PFSK-1 (cell line): ENCODE measurements at regions not wholly inside any gene's neighbourhood (a gene's known extent, or its start where the extent isn't known, plus 50 kb on each side); places are given as distances from the start of the nearest gene placed in this dataset.

Experiments
- FOXP2 ChIP-seq: optimal IDR thresholded peaks from 2 replicates; pipeline ENCODE3; 2011; ENCODE audit warnings: borderline replicate concordance, control low read depth, inconsistent platforms; ENCODE audit not compliant: insufficient read depth; ENCODE audit errors: extremely low read length, extremely low read depth
- POLR2AphosphoS5 ChIP-seq: IDR thresholded peaks from 2 replicates; pipeline ENCODE4 v1.6.1; 2012; ENCODE audit warnings: low read depth, mild to moderate bottlenecking, control low read depth, low read length, moderate library complexity
- SIN3A ChIP-seq: IDR thresholded peaks from 2 replicates; pipeline ENCODE4 v1.6.1; 2012; ENCODE audit warnings: mild to moderate bottlenecking, low read length, moderate library complexity, borderline replicate concordance; ENCODE audit not compliant: insufficient read depth
- TAF1 ChIP-seq: IDR thresholded peaks from 2 replicates; pipeline ENCODE4 v1.6.1; 2012; ENCODE audit warnings: low read length, control low read depth, borderline replicate concordance; ENCODE audit not compliant: insufficient read depth
- TF ChIP-seq, protein P1 (sequence below), 2 experiments: IDR thresholded peaks; 2 replicates each; pipeline versions ENCODE4 v1.6.1 to v1.8.0; 2011 to 2012; ENCODE audit warnings: low read depth in 2 of 2, low read length in 2 of 2, control low read depth in 1 of 2, inconsistent platforms in 1 of 2, mild to moderate bottlenecking in 1 of 2, moderate library complexity in 1 of 2; ENCODE audit not compliant: insufficient read depth in 1 of 2

DNA sequence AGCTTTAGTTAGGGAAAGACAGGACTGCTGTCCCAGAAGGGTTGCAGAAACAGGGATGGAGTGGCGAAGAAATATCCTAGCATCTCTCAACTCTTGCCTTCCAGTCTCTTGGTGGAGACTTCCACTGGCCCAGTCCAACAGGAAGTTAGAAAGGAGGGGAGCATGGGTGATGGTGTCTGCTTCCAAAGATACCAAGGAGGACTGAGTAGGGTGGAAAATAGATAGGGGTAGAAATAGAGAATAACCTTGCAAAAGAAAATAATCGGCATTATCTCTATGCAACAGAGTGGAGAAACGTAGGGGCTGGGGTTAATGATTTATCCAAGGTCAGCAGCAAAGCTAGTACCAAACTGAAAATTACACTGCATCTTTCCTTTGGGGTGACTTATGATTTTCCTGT is 242.3 kb downstream of the PSAT1 start:
- no peak for TF ChIP-seq POLR2AphosphoS5
- TF ChIP-seq, protein P1, sequence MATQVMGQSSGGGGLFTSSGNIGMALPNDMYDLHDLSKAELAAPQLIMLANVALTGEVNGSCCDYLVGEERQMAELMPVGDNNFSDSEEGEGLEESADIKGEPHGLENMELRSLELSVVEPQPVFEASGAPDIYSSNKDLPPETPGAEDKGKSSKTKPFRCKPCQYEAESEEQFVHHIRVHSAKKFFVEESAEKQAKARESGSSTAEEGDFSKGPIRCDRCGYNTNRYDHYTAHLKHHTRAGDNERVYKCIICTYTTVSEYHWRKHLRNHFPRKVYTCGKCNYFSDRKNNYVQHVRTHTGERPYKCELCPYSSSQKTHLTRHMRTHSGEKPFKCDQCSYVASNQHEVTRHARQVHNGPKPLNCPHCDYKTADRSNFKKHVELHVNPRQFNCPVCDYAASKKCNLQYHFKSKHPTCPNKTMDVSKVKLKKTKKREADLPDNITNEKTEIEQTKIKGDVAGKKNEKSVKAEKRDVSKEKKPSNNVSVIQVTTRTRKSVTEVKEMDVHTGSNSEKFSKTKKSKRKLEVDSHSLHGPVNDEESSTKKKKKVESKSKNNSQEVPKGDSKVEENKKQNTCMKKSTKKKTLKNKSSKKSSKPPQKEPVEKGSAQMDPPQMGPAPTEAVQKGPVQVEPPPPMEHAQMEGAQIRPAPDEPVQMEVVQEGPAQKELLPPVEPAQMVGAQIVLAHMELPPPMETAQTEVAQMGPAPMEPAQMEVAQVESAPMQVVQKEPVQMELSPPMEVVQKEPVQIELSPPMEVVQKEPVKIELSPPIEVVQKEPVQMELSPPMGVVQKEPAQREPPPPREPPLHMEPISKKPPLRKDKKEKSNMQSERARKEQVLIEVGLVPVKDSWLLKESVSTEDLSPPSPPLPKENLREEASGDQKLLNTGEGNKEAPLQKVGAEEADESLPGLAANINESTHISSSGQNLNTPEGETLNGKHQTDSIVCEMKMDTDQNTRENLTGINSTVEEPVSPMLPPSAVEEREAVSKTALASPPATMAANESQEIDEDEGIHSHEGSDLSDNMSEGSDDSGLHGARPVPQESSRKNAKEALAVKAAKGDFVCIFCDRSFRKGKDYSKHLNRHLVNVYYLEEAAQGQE (IDR thresholded peaks at IDR 0.05; ENCODE audit: insufficient read depth in 1 of 2, low read depth in 2 of 2, low read length in 2 of 2): no peak

DNA sequence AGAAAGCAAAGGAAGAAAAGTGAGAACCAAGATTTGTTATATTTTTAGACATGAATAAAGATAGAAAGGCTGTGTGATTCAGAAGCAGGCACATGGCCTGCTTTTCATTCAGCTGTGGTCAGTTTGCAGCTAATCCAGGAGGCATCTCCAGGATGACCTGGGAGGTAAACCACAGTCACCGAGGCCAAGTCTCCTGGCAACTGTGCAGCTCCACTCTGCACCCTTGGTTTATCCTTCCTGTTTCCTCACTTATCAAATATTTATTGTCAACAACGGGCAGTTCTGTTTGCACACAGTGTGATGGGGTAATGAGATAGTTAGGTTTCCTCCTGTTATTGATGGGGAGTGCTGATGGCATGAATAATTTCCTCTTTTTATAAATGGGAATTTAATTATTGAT is 243.0 kb downstream of the PSAT1 start:
- TF ChIP-seq SIN3A (no peak), TAF1 (no peak), POLR2AphosphoS5 (no peak), FOXP2 (no peak)
- TF ChIP-seq, protein P1 (IDR thresholded peaks at IDR 0.05; ENCODE audit: insufficient read depth in 1 of 2, low read depth in 2 of 2, low read length in 2 of 2): no peak

DNA sequence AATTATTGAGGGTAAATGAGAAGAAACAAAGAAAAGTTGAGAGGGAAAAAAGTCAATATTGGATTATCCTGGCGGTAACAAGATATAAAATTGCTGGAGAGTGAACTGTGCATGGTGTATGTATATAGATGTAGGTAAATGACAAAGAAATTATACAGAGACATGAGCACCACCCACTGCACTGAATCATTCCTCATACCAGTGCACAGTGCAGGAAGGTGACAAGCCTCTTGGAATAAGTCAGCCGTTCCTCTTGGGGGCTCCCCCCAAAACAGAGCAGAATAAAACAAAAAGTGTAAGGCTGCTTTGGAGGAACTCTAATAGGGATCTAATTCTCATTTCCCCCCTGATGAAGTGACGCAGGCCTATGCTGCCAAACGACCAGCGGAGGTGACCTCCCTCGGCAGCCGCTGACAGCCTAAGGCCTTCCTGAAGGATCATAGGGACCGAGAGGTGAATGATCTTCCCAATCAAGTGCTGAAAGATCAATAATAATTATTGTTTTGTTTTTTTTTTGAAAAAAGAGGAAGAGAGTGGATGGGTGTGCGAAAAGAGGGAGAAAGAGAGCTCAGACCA is 245.0 kb downstream of the PSAT1 start:
- TF ChIP-seq TAF1: no peak
- TF ChIP-seq SIN3A: no peak
- TF ChIP-seq, protein P1 (IDR thresholded peaks at IDR 0.05; ENCODE audit: insufficient read depth in 1 of 2, low read depth in 2 of 2, low read length in 2 of 2): no peak

DNA sequence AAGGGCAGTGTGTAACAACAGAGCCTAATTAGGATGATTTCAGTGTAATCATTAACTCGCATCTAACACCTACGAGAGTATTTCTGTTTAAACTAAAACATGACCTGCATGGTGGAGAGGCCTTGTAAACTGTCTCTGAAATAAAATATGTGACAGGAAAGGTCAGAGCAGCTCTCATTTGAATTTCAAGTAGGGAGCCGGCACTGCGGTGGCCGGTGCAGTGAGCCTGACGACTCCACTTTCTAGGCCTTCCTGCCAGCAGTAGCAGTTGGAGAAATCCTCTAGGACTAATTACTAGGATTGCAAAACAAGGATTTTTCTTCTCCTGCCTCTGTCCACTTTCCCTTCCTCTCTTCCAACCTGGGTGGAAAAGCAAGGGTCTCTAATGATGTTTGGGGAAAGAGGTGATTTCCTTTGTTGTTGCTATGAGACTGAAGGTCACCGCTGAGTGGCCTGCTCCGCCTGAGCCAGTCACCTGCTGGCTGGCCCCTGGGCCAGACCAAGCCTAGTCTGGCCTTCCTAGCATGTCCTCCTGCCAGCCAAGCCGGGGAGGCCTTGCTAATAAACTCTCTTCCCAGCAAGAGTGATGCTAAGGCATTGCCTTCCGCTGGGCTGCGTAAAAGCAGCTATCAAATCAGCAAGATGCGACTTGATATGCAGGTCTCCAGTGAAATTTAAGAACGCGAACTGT is 245.7 kb downstream of the PSAT1 start:
- TF ChIP-seq, protein P1 (IDR thresholded peaks at IDR 0.05; ENCODE audit: insufficient read depth in 1 of 2, low read depth in 2 of 2, low read length in 2 of 2): no peak
- TF ChIP-seq SIN3A: no peak
- TF ChIP-seq POLR2AphosphoS5: no peak
- TF ChIP-seq TAF1: no peak

DNA sequence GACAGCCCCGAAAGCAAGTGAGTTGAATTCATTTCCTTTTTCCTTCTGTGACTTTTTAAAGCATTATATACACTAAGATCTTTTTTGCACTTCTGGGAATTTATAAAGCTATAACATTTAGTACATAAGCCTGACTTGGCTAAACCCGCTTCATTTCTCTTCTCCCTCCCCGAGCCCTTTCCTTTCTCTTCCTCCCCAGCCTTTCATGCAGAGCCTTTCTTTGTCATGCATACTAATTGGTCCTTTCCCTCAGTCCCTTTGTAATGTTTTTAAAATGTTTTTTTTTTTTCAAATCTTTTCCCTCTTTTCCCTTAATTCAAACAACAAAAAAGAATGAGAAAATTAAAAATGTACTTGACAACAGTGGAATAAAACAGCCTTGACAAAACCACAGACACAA is 246.4 kb downstream of the PSAT1 start:
- TF ChIP-seq FOXP2 (no peak), SIN3A (no peak), TAF1 (no peak), POLR2AphosphoS5 (no peak)
- TF ChIP-seq, protein P1 (IDR thresholded peaks at IDR 0.05; ENCODE audit: insufficient read depth in 1 of 2, low read depth in 2 of 2, low read length in 2 of 2): no peak
